HG03520 (cell line): ENCODE measurements at regions not wholly inside any gene's neighbourhood (a gene's known extent, or its start where the extent isn't known, plus 50 kb on each side); places are given as distances from the start of the nearest gene placed in this dataset.
"Not testable (repeated sequence)": the region's sequence is repeated elsewhere in the genome, so short reads cannot be mapped to it uniquely, and the experiment has no call there.

Experiments used
- ATAC-seq: cut with Tn5 transposase; IDR thresholded peaks from one replicate; pipeline ENCODE4 v1.9.1; 2021; ENCODE audit warnings: mild to moderate bottlenecking, moderate library complexity; ENCODE audit not compliant: unreplicated experiment

DNA sequence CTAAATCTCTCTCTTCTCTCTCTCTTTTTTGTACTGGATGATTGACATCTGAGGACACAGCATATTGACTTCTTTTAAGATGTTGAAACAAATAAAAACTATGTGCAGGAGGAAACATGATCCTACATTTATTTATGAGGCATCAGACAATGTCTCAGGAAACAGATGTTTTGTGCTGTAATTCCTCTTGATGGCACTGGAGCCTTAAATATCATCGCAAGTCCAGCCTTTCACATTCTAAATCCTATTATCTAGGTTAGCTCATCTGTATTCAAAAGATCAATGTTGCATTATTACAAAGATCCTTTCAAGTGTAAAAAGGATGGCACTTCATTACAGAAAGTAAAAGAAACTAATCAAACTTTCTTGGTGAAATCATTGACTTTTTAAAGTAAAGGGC lies 63.9 kb downstream of the MAT2B start:
- no peak for ATAC-seq

DNA sequence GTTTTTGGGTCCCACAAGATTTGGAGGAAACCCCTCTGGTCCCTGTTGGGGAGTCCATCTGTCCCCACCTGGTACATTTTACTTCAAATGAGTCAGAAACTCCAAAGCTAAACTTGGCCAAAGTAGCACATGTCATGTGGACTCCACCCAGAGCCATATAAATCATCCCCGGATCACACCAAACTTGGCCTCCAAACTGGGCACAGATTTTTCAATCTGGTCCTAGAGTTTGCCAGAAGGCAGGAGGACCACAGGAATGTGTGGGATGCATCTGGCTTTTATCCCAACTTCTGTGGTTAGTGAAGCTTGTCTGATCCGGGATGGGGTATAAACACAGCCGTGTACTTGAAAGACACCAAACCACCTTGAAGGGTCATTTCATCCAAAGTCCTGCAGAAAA lies 66.3 kb downstream of the MAT2B start:
- ATAC-seq = no peak

DNA sequence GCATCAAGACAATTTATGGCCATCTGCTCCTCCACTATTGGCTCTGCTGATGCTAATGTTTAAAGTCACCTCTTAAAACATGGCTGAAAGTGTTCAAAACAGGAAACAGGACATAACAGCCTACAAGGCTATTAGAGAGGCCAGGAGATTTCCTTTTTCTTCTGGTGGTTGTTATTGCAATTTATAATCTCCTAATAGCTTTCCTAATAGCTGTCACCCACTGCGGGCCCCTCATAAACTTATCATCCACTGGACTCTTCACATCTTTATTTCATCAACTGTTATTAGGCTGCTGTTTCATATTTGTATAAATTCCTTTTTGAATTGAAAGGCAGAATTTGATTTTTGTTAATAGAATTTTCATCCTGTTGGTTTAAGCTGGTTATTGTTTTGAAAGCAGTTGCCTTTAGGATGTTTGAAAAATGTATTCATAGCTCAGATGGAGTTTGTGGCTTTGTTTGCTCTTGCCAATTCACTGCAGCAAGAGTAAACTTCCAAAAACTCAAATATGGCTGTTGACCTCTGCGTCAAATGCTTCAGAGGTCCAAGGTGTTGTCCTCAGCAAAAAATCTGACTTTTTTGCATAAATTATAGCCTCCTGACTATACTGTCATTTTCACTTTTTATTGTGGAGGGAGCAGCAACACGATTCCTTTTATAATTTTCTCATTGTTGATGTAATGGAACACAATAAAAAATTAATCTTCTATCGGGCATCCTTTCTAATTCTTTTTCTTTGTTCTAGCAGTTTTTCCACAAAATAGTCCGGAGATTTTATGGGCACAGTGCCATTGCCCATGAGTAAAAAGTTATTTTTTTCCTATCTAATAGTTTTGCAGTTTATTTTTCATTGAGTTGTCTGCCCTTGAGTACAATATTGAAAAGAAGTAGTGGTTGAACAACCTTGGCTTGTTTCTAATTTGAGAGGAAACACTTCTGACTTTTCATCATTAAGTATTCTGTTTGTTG lies 69.3 kb downstream of the MAT2B start:
- no peak for ATAC-seq

DNA sequence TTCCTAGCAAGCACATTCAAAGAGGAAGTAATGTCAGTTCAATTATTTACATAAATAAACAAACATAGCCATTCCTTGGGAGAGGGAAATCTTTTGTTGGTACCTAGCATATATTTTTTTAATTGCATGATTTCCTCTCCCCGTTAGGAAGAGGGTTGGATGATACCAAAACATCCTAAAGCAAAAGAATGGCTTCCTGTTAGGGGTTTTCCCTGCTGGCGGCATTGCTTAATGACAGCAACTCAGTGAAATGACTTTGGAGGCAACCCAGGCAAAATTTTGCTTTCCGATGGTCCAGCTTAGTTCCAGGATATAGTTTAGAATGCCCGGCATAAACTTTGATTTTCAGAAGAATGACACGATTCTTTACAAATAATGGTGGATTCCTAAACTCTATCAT lies 73.2 kb downstream of the MAT2B start:
- no peak for ATAC-seq

DNA sequence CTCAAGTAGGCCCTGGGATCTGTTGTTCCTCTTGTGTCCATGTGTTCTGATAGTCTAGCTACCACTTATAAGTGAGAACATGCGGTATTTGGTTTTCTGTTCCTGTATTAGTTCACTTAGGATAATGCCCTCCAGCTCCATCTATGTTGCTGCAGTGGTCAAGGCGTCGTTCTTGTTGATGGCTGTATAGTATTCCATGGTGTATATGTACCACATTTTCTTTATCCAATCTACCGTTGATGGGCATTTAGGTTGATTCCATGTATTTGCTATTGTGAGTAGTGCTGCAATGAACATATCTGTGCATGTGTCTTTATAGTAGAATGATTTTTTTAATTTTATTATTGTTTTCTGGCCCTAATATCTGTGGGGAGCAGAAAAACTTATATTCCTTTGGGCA lies 74.3 kb downstream of the MAT2B start:
- no peak for ATAC-seq

DNA sequence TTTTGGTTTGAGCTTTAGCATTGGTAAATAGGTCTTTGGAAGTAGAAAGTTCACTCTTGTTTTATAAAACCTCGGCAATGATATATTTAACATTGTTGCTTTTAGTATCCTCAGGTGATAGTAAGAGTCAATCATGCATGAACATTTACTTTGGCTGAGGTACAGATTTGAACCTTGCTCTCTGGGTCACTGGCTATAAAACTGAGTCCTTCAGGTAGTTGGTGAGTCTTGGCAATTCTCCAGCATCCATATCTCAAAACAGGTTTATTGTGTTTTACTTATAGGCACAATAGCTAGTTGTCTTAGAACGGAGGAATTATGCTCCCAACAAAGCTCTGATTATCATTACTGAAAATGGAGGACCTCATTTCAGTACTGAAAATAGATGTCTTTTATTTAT lies 75.1 kb downstream of the MAT2B start:
- ATAC-seq = no peak

DNA sequence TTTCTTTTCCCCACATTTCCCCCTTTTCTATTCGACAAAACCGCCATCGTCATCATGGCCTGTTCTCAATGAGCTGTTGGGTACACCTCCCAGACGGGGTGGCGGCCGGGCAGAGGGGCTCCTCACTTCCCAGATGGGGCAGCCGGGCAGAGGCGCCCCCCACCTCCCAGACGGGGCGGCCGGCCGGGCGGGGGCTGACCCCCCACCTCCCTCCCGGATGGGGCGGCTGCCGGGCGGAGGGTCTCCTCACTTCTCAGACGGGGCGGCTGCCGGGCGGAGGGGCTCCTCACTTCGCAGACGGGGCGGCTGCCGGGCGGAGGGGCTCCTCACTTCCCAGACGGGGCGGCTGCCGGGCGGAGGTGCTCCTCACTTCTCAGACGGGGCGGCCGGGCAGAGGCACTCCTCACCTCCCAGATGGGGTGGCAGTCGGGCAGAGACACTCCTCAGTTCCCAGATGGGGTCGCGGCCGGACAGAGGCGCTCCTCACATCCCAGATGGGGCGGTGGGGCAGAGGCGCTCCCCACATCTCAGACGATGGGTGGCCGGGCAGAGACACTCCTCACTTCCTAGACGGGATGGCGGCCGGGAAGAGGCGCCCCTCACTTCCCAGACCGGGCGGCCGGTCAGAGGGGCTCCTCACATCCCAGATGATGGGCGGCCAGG lies 78.2 kb downstream of the MAT2B start:
- ATAC-seq = not testable (repeated sequence)

DNA sequence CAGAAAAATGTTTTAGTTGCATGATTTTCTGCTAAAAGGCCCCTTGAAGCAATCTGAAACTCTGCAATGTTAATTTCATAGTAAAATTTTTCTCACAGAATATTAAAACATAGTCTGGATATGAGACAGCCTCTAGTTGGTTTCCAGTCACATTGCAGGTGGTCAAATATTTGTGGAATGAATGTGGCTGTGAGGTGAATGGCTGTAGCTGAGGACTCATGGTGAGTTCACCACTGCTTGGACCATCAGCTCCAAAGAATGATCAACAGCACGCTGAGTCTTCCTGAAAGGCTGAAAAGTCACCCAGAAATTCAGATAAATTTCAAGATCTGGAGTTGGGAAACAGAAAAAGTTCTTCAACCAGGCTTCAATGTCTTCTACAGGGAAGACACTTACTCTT lies 79.8 kb downstream of the MAT2B start:
- ATAC-seq = no peak

DNA sequence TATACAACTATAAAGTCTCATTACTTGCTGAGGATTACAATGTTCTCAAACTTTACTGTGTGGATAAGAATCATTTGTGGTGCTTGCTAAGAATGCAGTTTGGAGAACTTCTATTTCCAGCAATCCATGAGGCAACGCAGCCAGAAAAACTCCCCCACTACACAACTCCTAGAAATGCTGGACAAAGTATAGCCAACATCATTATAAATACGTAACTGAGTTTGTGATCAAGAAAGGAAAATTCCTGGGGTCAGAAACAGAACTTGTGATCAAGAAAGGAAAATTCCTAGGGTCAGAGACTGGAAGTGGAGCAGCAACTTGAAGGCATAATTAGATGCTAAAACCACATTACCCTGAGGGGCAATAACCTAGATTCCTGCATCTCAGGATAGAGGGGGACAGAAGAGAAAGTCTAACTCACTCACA lies 81.1 kb downstream of the MAT2B start:
- ATAC-seq = no peak

DNA sequence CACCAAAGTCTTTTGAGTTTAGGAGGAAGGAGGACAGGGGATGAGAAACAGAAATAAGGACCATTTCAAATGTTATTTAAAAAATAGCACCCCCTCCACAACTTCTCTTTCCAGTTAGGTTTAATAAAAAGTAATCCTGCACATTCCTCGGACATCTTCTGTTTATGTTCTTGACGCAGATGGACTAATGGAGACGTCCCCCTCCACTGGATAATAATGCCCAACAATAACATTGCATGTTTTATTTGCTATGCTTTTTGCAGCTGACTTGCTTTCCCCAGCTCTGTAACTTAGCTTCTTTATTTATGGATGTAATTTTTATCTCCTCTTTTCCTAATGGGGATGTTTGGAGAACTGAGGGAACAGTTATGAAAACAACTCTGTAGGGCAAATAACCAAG lies 89.5 kb downstream of the MAT2B start:
- no peak for ATAC-seq

DNA sequence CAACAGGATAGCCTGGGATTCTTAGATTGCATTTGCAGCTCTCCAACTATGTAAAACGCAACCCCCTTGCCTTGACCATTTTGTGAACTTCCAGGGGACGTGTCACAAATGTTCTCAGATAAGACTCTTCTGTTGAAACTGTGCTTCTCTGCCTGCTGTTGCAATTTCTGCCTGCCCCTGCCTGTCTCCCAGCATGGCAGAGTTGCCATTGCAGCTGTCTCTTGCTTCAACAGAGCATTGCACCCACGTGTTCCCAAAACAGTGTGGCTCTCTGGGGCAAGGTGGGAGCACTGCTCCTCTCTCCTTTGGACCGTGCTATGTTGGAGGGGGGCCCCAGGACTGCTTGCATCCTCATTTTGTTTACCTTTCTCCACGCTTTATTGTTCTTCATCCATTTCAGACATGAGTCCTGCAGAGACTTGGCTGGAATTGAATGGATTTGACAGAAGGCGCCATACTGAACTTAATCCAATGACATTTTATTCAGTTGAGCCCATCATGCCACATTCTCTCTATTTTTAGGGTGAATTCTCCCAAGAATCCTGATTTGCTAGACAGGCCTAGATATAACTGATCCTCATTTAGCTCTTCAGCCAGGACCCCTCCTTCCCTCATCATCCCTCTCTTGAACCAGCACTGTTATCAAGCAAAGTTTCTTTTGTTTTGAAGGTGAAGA lies 90.7 kb downstream of the MAT2B start:
- ATAC-seq = no peak

DNA sequence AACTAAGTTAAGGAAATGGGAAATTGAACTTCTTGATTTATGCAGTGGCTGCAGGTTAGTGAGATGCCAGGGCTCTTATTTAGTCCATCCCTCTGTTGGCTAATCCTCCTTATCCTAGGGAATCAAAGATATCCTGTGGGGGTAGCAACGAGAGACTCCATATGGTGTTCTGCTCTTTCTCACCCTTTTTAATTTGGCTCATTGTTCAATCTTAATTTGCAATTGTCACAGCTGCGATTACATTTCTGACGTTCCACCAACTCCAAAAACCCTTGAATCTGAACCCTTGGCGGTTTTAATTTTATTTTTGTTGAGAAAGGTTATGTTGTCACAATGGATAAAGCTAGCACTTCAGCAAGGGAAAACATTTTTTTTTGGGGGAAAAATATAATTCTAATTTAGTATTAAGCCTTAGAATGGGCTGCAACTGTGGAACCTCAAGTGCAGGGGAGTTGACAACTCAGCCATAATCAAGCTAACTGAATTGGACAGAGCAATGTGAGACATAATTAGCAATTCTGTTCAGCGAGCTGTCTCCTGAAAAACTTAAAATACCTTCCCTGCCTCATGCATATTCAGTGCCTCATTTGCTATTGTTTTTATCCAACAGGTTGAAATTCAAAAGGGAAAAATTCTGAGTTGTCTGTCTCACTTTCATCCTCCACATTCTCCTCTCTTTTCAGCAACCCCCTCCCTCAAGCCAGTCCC lies 91.3 kb downstream of the MAT2B start:
- ATAC-seq = no peak

DNA sequence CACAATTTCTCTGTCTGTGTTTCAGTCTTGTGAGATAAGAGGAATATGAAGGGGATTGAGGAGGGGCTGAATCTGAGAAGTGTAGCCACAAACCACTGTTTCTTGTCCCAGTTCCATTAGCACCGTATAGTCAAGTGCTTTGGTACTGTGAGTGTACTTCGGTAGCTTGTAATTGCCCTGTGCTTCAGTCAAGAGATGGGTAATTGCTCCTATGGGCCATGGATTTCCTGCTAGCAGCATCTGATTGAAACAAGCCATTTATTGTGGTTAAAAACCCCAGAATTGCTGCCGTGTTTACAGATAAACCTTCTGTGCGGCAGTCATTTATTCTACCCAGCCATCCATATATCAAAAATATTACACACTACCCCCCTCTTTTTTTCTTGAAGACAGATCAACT lies 98.6 kb downstream of the MAT2B start:
- ATAC-seq = no peak

DNA sequence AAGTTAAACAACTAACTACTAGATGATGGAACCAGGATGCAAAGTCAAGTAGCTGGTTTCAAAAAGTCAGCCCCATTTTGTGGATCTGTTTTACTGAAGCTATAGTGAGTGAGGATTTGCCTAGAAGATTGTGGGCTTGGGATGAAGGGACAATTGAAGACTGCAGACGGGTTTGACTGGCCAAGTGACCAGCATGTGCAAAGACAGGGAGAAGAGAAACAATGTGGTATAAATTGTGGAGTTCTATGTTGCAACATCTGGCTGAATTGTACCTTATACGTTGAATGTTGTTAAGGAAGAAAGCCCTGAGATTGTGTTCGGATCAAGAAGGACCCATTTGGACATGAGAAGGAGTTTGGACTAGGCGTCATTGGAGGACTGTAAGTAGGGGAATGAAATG lies 101.8 kb downstream of the MAT2B start:
- no peak for ATAC-seq

DNA sequence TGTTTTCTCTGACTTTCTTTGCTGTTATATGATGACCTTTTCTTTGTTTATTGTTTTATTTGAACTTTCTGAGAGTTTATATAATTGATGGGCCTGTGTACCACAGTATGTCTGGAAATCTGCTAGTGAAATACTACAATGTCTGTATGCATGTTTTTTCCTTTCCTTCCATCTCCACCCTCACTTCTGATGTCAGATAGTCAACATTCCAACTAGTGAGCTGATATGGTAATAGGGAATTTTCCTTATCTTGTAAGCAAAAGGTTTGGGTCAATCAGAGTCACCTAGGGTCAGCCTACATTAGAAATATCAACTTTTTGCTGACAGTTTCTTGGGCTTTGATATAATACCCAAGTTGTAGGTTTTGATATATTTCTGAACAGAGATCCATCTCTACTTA lies 103.2 kb downstream of the MAT2B start:
- no peak for ATAC-seq

DNA sequence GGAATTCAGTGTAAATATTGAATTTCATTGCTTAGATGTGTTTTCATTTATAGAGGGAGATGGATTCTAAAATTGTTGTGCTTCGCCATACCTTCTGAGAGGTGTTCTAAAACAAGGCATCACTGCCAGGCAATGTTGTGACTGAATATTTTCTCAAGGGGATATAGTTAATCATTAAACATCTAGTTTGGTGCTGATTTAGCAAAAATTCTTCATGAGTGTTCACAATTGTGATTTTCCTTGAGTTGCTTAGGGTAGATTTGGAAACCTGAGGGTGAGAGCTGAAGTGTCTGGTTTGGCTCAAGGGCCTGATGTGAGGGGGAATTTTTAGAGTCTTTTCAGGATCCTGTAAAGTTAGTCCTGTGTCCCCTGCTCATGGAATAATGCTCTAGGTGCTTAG lies 104.5 kb downstream of the MAT2B start:
- no peak for ATAC-seq

DNA sequence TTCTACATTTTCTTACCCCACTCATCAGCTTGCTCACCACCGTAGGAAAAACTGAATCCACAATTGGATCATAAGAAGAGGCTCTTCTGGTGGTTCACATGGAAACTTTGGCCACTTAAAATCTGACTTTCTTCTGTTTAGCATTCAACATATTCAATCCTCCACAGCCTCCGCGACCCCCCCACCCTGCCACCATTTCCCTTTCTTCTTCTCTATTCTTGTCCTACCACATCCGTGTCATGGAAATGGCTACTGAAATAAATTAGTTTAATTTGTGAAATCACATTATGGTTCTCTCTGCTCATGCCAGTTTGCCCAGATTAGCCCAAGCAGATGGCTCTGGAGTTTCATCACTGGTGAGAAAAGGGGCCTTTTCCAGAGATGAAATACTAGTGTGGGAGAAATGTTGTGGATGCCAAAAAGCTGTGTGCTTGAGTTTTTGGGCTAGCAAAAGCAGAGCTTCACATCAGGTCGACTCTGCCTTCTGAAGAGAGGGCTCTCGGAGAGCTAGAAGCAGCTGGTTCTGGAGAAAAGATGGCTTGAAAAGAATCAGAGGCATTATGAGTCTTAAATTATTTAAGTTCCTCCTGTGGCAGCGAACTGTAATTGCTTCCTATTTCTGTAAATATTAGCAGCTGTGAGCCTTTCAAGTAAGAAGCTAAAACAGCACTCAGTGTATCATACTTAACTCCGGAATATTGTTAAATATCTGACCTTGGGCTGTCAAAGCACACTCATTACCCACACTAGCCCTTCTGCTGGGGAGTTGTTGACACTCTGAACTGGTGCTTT lies 107.1 kb downstream of the MAT2B start:
- ATAC-seq = no peak

DNA sequence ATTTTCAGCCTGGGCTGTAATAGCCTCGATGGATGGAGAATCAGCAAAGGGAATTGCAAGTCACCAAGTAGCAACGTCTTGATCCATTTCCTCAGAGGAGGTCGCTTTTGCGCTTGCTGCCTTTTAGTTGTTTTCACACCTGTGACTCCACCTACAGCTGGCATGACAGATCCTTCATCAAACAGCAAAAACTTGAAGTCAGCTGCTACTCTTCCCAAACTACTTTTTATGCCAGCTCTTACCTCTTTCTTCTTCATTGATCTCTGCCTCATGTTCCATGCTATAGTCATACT lies 107.7 kb downstream of the MAT2B start:
- ATAC-seq = no peak

DNA sequence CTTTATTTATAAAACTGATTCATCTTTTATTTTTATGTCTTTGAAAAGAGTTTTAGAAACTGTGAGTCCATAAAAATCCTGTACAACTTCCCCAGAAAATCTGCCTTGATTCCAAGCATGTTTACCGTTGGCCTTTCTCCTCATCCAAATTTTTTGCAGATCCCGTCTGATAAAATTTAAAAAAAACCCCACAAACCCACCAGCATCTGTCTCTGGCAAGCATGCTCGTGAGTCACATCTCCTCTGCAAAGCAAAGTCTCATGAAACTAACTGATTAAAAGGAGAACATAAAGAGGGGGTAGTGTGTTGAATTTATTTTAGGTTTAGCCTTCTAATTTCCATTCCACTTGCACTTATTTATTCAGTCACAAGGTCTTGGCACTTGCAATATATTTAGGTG lies 109.4 kb downstream of the MAT2B start:
- no peak for ATAC-seq

DNA sequence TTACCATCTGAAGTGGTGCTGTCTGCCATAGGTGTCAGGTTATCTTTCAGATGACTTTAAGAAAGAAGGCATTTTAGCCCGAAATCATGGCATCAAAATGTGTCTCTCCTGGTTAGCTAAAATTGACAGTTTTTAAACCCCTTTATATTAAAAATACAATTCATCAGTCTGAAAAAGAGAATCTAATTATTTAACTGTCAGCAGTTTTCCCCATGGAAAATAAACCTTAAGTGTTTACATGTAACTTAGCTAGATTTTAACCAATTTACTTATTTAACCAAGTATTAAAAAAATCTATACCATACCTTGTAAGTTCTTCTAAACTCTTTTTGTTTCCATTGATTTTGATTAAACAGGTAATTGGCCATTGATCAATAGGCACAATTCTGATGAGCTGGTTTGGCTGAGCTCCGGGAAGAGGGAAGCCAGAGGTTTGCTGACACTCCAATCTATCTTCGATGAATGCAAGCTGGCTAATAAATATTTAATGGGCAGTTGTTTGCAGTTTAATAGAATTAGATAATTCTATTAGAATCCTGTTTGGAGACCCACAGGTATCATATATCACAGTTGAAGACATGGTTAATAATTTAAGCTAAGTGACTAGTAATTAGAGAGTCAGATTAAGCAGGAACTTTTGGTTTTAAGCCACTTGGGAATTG lies 114.0 kb downstream of the MAT2B start:
- no peak for ATAC-seq
